ENCODE measurements at regions not wholly inside any gene's neighbourhood (a gene's known extent, or its start where the extent isn't known, plus 50 kb on each side); places are given as distances from the start of the nearest gene placed in this dataset.
"Not testable (repeated sequence)": the region's sequence is repeated elsewhere in the genome, so short reads cannot be mapped to it uniquely, and the experiment has no call there.

DNA sequence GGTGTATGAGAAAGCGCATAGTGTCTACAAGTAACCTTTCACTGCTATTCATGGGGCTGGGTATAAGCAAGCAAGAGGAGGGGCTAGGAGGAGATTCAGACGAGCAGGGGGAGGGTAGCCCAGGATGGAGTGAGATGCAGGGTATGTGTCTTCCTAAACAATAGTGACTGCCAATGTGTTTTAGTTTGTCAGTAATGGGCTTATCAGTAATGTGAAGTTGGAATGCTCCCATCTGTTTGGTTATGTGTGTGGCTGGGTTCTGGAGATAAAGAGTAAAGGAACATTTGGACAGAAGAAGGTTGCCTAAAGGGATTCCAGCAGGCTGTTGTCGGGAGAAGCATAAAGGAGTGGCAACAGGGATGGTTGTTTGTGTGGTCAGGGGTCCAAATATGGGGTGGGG, 62.7 kb upstream of the EZR start:
- DNase-seq (ENCODE audit: low spot score): not testable (repeated sequence)

- DNase-seq (ENCODE audit: low spot score): not testable (repeated sequence)
Measured at GRCh38 chr6:158881276-158881675, 62.1 kb upstream of the EZR start.

GRCh38 chr6:158879180-158879579, 60.0 kb upstream of the EZR start:
- DNase-seq (ENCODE audit: low spot score): no peak

GRCh38 chr6:158877716-158878115, 58.5 kb upstream of the EZR start:
- no peak for DNase-seq (ENCODE audit: low spot score)

DNA sequence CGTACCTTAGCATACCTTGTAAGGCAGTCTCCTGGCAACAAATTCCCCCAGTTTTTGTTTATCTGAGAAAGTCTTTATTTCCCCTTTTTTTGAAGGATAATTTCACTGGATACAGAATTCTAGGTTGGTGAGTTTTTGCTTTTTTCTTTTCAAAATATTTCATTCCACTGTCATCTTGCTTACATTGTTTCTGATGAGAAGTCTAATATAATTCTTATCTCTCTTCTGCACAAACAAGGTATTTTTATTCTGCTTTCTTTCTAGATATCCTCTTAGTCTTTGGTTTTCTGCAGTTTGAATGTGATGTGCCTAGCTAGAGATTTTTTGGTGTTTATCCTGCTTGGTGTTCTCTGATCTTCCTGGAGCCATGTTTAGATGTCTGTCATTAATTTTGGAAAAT, 57.7 kb upstream of the EZR start:
- no peak for DNase-seq (ENCODE audit: low spot score)

DNA sequence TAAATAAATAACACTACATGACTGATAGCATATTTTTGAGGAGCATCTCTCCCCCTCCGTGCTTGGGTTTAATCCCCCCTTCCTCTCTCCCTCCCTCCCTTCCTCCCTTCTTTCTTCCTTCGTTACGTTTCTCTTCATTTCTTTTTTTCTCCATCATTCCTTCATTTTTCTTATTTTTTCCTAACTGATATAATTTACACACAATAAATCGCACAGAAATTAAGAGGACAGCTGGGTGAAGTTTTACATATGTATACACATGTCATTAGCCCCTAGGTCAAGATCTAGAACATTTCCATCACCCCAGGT, 51.4 kb upstream of the EZR start:
- no peak for DNase-seq (ENCODE audit: low spot score)

GRCh38 chr6:158869826-158870648, 50.9 kb upstream of the EZR start:
- DNase-seq (ENCODE audit: low spot score): peak; percentile 93

GRCh38 chr6:158868890-158869825, 50.0 kb upstream of the EZR start:
- DNase-seq (ENCODE audit: low spot score): peak; percentile 18

Measured in AG08395 (cell line).